ENCODE measurements at regions not wholly inside any gene's neighbourhood (a gene's known extent, or its start where the extent isn't known, plus 50 kb on each side); places are given as distances from the start of the nearest gene placed in this dataset.

DNA sequence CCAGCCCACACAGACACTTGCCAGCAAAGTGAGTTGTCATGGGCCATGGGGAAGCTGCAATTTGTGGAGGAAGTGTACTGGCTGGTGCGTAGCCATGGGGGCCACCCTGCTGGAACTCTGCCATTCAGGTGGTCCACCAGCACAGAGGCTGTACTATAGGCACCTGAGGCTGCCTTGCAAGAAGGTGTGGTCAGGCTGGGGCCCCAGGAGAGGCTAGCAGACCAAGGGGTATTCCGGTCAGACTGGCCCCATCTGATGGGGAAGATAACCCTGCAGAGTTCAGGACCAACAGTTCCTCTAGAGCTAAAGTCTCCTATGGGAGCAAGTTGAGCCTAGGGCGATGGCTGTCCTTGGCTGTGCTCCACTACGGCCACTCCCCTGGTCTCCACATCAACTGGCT, 136.1 kb downstream of the DCAF12L2 start:
- TF ChIP-seq, protein P1, sequence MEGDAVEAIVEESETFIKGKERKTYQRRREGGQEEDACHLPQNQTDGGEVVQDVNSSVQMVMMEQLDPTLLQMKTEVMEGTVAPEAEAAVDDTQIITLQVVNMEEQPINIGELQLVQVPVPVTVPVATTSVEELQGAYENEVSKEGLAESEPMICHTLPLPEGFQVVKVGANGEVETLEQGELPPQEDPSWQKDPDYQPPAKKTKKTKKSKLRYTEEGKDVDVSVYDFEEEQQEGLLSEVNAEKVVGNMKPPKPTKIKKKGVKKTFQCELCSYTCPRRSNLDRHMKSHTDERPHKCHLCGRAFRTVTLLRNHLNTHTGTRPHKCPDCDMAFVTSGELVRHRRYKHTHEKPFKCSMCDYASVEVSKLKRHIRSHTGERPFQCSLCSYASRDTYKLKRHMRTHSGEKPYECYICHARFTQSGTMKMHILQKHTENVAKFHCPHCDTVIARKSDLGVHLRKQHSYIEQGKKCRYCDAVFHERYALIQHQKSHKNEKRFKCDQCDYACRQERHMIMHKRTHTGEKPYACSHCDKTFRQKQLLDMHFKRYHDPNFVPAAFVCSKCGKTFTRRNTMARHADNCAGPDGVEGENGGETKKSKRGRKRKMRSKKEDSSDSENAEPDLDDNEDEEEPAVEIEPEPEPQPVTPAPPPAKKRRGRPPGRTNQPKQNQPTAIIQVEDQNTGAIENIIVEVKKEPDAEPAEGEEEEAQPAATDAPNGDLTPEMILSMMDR (conservative IDR thresholded peaks at IDR 0.05; ENCODE audit: low read depth, low read length) = no peak
- TF ChIP-seq EZH2phosphoT487 (IDR thresholded peaks at IDR 0.05; ENCODE audit: borderline replicate concordance, low read length) (no peak), EZH2 (IDR thresholded peaks at IDR 0.05; ENCODE audit: low read length, unreplicated experiment) (no peak)
